ENCODE measurements at regions not wholly inside any gene's neighbourhood (a gene's known extent, or its start where the extent isn't known, plus 50 kb on each side); places are given as distances from the start of the nearest gene placed in this dataset.
"Not testable (repeated sequence)": the region's sequence is repeated elsewhere in the genome, so short reads cannot be mapped to it uniquely, and the experiment has no call there.

- H2AFZ ChIP-seq (ENCODE audit: low read depth, low read length); intact Hi-C loops (cut with micrococcal nuclease); ATAC-seq; H4K20me1 ChIP-seq (replicated peaks; ENCODE audit: control insufficient read depth, insufficient read depth, low read length); H3K36me3 ChIP-seq (ENCODE audit: control insufficient read depth, insufficient read depth, low read length); POLR2A ChIA-PET; H3K4me1 ChIP-seq (replicated peaks in 1 of 2; ENCODE audit: control insufficient read depth in 2 of 2, insufficient read depth in 2 of 2, low read length in 2 of 2); DNase-seq (ENCODE audit: extremely low read depth in 1 of 4, low spot score in 3 of 4); H3K9me1 ChIP-seq (ENCODE audit: control insufficient read depth, insufficient read depth, low read length); H3K4me2 ChIP-seq (ENCODE audit: insufficient read depth, low read length); H3K27me3 ChIP-seq (ENCODE audit: control insufficient read depth in 2 of 2, insufficient read depth in 2 of 2, low read length in 2 of 2); FAIRE-seq; H3K9me3 ChIP-seq (replicated peaks; ENCODE audit: control insufficient read depth, insufficient read depth, low read depth, low read length); H3K9ac ChIP-seq (ENCODE audit: insufficient read depth in 1 of 2, low read depth in 2 of 2, low read length in 2 of 2); CTCF ChIA-PET (ENCODE audit: low intra/inter-chr PET ratio); H3K27ac ChIP-seq (ENCODE audit: extremely low read depth, low read depth, low read length); BruUV-seq (replicated peaks); H3K79me2 ChIP-seq (ENCODE audit: control insufficient read depth, insufficient read depth, low read length); H3K4me3 ChIP-seq; in situ Hi-C loops (cut with MboI): not testable (repeated sequence)
- 3% methylated on average over 6 of the region's 6 CpGs for WGBS (ENCODE audit: insufficient coverage, low coverage, missing lambda C conversion rate)
Observed at GRCh38 chrX:128000033-128000432, 52.2 kb downstream of the ACTRT1 start.

DNA sequence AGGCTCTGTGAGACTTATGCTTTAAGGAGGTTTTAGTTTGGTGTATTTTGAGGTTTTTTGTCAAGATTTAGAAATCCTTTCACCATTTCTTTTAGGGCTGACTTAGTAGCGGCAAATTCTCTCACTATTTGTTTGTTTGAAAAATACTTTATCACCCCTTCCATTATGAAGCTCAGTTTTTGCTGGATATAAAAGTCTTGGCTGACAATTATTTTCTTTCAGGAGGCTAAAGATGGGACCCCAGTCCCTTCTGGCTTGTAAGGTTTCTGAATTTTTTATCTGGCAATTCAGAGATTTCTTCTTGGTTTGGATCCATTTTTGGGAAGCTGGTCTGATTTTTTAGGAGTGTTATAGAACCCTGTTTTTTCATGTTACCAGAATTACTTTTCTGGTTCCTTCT is 88.5 kb downstream of the ACTRT1 start:
- Histone ChIP-seq H3K27me3 (ENCODE audit: control insufficient read depth in 2 of 2, insufficient read depth in 2 of 2, low read length in 2 of 2) (no peaks in the 10 kb centered on the region), H3K4me2 (ENCODE audit: insufficient read depth, low read length) (no peak overlapping the region), H3K36me3 (ENCODE audit: control insufficient read depth, insufficient read depth, low read length) (no peaks in the 10 kb centered on the region), H4K20me1 (replicated peaks; ENCODE audit: control insufficient read depth, insufficient read depth, low read length) (no peaks in the 10 kb centered on the region), H3K9ac (ENCODE audit: insufficient read depth in 1 of 2, low read depth in 2 of 2, low read length in 2 of 2) (no peak overlapping the region), H3K27ac (ENCODE audit: extremely low read depth, low read depth, low read length) (no peak overlapping the region), H3K79me2 (ENCODE audit: control insufficient read depth, insufficient read depth, low read length) (no peaks in the 10 kb centered on the region), H3K9me1 (ENCODE audit: control insufficient read depth, insufficient read depth, low read length) (no peaks in the 10 kb centered on the region), H3K9me3 (replicated peaks; ENCODE audit: control insufficient read depth, insufficient read depth, low read depth, low read length) (no peaks in the 10 kb centered on the region), H2AFZ (ENCODE audit: low read depth, low read length) (no peak overlapping the region), H3K4me3 (no peak overlapping the region), H3K4me1 (replicated peaks in 1 of 2; ENCODE audit: control insufficient read depth in 2 of 2, insufficient read depth in 2 of 2, low read length in 2 of 2) (no peaks in the 10 kb centered on the region)
- in situ Hi-C loops (cut with MboI): no loop called here
- no TSS peak for BruUV-seq (replicated peaks)
- DNase-seq (ENCODE audit: extremely low read depth in 1 of 4, low spot score in 3 of 4): no peak
- CTCF ChIA-PET (ENCODE audit: low intra/inter-chr PET ratio): no interaction called here
- ATAC-seq: no peak
- intact Hi-C loops (cut with micrococcal nuclease): no loop called here
- no peak for FAIRE-seq
- POLR2A ChIA-PET: no interaction called here
- WGBS (ENCODE audit: insufficient coverage, low coverage, missing lambda C conversion rate): 0% methylated on average over 1 of the region's 1 CpG
- TF ChIP-seq PHF8 (IDR thresholded peaks at IDR 0.05; ENCODE audit: borderline replicate concordance, low read length) (no peak), POLR3G (IDR thresholded peaks at IDR 0.05; ENCODE audit: extremely low read depth, insufficient read length, insufficient replicate concordance) (no peak), U2AF1 (optimal IDR thresholded peaks at IDR 0.05; ENCODE audit: low read depth, low read length) (no peak), KLF16 (IDR thresholded peaks at IDR 0.05) (no peak), EZH2 (IDR thresholded peaks at IDR 0.05; ENCODE audit: borderline replicate concordance, low read depth, low read length) (no peak), ZNF124 (CRISPR knock-in tag; IDR thresholded peaks at IDR 0.05) (no peak), ZNF12 (CRISPR knock-in tag; IDR thresholded peaks at IDR 0.05) (no peak)
